ENCODE measurements at regions not wholly inside any gene's neighbourhood (a gene's known extent, or its start where the extent isn't known, plus 50 kb on each side); places are given as distances from the start of the nearest gene placed in this dataset.

DNA sequence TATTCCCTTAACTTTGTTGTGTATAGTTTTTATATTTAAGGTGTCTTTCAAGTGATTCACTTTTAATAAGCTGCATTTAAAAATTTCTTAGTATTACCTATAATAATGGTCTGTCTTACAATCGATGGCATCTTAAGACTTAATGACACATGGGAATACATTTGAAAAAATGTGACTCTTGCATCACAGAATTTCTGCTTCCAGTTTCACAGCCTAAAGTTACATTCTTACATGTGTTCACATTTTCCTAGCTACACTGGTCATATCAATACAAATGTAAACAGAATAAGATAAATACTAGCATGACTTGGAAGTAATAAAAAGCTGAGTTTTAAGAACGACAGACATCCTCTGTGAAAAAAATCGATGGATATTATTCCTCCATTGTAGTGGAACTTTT, 1597.1 kb upstream of the MIR17HG start:
- TF ChIP-seq, protein P1, sequence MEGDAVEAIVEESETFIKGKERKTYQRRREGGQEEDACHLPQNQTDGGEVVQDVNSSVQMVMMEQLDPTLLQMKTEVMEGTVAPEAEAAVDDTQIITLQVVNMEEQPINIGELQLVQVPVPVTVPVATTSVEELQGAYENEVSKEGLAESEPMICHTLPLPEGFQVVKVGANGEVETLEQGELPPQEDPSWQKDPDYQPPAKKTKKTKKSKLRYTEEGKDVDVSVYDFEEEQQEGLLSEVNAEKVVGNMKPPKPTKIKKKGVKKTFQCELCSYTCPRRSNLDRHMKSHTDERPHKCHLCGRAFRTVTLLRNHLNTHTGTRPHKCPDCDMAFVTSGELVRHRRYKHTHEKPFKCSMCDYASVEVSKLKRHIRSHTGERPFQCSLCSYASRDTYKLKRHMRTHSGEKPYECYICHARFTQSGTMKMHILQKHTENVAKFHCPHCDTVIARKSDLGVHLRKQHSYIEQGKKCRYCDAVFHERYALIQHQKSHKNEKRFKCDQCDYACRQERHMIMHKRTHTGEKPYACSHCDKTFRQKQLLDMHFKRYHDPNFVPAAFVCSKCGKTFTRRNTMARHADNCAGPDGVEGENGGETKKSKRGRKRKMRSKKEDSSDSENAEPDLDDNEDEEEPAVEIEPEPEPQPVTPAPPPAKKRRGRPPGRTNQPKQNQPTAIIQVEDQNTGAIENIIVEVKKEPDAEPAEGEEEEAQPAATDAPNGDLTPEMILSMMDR (IDR thresholded peaks at IDR 0.05 in 2 of 3, conservative IDR thresholded peaks at IDR 0.05 in 1 of 3; ENCODE audit: borderline replicate concordance in 1 of 3, insufficient read depth in 1 of 3, low read depth in 2 of 3, low read length in 2 of 3) = no peak
- TF ChIP-seq POLR2AphosphoS5 (IDR thresholded peaks at IDR 0.05; ENCODE audit: low read depth, low read length) (no peak), ELF1 (IDR thresholded peaks at IDR 0.05; ENCODE audit: borderline replicate concordance, low read depth) (no peak), EZH2 (IDR thresholded peaks at IDR 0.05) (no peak)
- TF ChIP-seq, protein P2, sequence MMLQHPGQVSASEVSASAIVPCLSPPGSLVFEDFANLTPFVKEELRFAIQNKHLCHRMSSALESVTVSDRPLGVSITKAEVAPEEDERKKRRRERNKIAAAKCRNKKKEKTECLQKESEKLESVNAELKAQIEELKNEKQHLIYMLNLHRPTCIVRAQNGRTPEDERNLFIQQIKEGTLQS (IDR thresholded peaks at IDR 0.05) = no peak

Measured in HCT116 (cell line).